DMS 273 treated with DMSO at 0.1 percent for 48 hours (cell line): ENCODE measurements at regions not wholly inside any gene's neighbourhood (a gene's known extent, or its start where the extent isn't known, plus 50 kb on each side); places are given as distances from the start of the nearest gene placed in this dataset.

Experiments
- DNase-seq: peaks from one replicate; lab custom pipeline; 2025; lab: John Stamatoyannopoulos, UW

- no peak for DNase-seq
Observed at GRCh38 chr16:82405736-82406135, 221.0 kb upstream of the CDH13 start.

DNA sequence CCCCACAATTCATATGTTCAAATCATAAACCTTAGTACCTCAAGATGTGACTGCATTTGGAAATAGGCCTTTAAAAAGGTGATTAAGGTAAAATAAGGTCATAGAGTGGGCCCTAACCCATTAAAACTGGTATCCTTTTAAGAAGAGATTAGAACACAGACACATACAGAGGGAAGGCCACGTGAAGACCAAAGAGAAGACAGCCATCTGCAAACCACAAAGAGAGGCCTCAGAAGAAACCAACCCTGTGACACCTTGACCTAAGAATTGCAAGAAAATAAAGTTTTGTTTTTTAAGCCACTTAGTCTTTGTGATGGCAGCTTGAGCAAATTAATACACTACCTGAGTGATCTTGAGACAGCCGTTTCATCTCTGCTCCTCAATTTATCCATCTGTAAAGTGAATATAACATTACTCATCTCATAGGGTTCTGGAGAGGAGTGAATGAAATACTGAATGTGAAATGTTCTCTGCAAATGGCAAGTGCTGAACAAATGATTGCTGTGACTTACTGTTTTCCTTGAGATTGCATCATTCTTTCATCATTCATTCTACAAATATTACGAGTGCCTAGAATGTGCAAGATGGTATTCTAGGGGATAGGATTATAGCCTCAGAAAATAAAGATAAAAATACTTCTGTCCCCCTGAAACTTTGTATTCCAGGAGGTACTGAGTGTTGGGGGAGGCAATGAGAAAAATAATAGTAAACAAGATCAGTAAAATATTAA lies 222.0 kb upstream of the CDH13 start:
- DNase-seq = no peak

- DNase-seq = no peak
Observed at GRCh38 chr16:82402665-82403218, 224.0 kb upstream of the CDH13 start.

- DNase-seq = no peak
Observed at GRCh38 chr16:82400046-82400445, 226.7 kb upstream of the CDH13 start.

GRCh38 chr16:82396509-82396908 lies 226.5 kb upstream of the MPHOSPH6 start:
- no peak for DNase-seq

GRCh38 chr16:82395212-82395611 lies 225.2 kb upstream of the MPHOSPH6 start:
- DNase-seq = no peak

- no peak for DNase-seq
Observed at GRCh38 chr16:82391690-82392089, 221.7 kb upstream of the MPHOSPH6 start.

- no peak for DNase-seq
Observed at GRCh38 chr16:82389956-82390650, 220.1 kb upstream of the MPHOSPH6 start.

DNA sequence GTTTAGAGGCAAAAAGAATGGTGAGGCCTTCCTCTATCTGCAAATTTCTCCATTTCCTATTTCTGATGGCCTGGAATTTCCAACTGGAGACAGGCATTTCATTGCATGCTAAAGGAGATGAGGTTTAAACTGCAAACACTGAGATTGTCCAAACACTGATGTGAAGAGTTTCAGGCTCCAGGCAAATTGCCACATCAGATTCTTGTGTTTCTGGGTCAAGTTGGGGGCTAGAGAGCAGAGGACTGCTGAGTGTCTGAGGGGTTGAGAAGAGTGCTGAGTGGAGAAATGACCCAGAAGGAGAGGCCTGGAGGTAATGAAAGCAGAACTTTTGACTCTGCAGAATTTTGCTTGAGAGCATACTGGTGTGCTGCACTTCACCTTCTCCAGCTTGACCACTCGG lies 216.7 kb upstream of the MPHOSPH6 start:
- no peak for DNase-seq

- no peak for DNase-seq
Observed at GRCh38 chr16:82384949-82385348, 214.9 kb upstream of the MPHOSPH6 start.

DNA sequence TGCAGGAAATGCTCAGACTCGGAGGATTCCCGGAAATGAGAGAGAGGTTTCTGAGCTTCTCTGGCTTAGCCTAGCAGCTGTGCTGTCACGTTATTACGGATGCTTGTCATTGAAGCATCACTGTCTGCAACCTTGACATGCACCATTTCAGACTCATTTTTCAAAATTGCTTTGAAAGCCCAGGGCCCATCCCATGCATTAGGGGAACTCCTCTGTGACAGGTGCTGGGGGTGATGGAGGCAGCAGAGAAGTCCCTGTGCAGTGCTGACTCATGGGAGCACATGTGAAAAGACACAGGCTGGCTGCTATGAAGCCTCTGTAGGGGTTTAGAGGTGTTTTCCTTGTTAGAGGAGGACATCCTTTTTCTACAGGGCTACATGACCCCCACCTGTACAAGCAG lies 214.0 kb upstream of the MPHOSPH6 start:
- no peak for DNase-seq

- DNase-seq = no peak
Observed at GRCh38 chr16:82382521-82382920, 212.5 kb upstream of the MPHOSPH6 start.

DNA sequence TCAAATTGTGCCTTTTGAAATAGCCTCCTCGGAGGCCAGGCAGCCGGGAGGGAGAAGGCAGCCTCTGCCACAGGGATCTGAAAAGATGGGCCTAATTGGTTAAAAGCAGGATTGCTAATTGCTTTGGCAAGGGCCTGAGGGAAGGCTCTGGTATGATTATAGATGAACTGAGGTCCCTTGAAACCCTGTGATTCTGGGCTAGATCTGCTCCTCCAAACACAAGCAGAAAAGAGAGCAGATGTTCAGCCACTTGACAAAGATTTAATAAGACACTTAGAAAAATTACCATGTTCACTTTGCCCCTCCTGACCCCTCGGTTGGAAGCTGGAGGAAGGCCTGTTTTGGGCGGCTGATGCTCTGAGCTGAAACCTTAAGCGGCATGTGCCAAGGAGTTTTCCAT lies 209.5 kb upstream of the MPHOSPH6 start:
- no peak for DNase-seq

GRCh38 chr16:82373976-82374375 lies 204.0 kb upstream of the MPHOSPH6 start:
- no peak for DNase-seq

- DNase-seq = no peak
Observed at GRCh38 chr16:82370282-82370681, 200.3 kb upstream of the MPHOSPH6 start.

DNA sequence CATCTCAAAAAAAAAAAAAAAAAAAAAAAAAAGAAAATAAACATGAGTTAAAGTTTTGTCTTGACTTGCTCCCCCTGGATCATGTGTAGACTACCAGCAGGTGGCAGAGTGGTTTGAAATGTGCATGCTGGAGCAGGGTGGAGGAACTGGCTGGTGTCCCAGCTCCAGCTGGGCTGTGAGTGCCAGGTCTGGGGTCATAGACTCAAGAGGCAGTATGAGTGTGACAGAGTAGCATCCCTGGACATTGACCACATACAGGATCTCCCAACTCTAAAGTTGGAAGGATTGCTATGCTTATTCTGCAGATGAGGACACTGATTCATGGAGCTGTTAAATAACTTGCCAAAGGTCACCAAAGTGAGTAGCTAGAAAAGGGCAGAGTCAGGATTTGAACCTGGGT lies 198.0 kb upstream of the MPHOSPH6 start:
- no peak for DNase-seq

- DNase-seq = no peak
Observed at GRCh38 chr16:82366462-82366861, 196.4 kb upstream of the MPHOSPH6 start.

DNA sequence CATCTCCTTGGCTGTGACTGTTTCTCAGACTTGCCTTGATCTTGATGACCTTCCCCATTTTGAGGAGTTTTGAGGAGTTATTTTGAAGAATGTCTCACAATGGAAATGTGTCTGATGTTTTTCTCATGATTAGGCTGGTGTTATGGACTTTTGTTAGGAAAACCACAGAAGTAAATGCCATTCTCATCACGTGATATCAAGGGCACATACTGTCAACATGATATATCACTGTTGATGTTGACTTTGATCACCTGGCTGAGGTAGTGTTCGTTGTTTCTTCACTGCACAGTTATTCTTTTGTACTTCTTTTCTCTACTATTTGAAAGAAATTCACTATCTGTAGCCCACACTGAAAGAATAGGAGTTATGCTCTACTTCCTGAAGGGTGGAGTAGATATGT lies 194.7 kb upstream of the MPHOSPH6 start:
- no peak for DNase-seq

DNA sequence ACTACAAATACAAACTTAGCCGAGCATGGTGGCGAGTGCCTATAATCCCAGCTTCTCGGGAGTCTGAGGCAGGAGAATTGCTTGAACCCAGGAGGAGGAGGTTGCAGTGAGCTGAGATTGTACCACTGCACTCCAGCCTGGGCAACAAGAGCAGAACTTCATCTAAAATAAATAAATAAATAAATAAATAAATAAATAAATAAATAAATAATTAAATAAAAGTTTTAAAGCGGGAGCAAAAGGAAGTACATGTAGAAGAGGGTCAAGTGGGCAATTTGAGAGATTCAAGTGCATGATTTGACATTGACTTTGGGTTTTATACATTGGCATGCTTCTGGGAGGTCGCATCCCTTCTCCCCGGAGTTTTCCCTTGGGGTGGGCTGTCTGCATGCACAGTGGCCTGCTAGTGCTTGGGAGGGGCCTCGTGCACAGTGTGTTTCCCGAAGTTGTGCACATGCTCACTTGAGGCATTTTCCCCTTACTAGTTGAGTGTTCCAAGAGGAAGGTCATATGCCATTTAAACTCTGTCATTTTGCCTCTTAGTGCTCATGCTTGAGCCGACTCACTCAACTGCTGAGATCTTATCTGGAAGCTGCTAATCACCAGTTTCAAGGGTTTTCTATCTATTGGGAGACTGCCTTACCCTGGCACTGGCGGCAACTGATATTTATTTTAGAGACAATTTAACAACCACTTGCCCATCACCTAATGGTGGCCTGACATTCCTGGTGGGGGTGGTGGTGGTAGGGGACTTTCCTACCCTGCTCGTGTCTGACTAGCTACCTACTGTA lies 193.2 kb upstream of the MPHOSPH6 start:
- no peak for DNase-seq

DNA sequence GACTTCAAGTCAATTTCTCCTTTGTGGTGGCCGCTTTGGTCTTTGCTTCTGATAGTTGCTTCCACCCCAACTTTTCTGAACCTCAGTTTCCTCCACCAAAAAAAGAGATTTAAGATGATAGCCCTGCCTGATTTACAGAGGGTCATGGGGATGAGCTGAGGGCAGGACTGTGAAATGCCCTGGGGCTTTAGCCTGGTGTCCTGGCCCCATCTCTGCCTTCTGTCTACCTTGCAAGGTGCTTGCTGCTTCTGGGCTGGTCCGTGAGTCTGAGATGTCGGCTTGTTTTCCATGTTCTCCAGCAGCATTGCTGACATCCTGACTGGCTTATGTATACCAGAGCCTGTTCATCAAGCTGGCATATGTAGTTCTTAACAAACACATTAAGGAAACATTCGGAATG lies 191.9 kb upstream of the MPHOSPH6 start:
- DNase-seq = no peak

- no peak for DNase-seq
Observed at GRCh38 chr16:82360024-82360783, 190.2 kb upstream of the MPHOSPH6 start.
